ENCODE measurements at regions not wholly inside any gene's neighbourhood (a gene's known extent, or its start where the extent isn't known, plus 50 kb on each side); places are given as distances from the start of the nearest gene placed in this dataset.

DNA sequence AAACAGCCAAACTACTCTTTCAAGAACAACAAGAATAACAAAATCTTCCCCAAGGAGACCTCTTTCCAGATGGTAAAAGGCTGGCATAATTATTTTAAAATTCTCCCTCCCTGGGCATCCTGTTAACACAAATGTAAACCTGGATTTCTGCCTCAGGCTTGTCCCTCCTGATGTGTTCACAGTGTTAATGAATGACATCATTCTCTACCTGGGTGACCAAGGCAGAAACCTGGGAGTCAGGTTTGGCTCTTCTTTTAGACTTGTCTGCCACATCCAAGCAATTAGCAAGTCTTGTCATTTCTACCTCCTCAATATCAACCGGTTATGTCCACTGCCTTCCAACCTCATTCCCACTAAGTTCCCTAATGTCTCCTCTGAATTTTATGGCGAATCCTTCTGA is 368.7 kb upstream of the TBL1XR1 start:
- DNase-seq: no peak

DNA sequence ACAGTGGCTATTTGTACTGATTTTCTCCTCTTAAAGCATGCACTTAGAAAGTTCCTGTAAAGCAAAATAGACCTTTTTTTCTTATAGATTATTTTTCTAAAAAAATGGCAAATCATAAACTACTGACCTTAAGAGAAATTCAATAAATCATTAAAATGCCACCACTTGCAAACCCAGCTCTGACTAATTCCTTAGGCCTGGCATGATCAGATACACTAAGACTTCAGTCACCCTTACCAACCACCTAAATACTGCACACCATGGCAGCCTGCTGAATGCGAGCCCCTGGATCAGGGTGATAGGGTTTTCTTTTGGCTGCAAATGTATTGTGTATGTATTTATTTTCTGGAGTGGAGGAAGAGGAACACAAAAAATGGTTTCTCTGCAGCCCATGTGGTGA is 370.6 kb upstream of the TBL1XR1 start:
- no peak for DNase-seq

GRCh38 chr3:177569193-177569592 is 371.9 kb upstream of the TBL1XR1 start:
- no peak for DNase-seq

- no peak for DNase-seq
These were observed 372.8 kb upstream of the TBL1XR1 start for GRCh38 chr3:177569875-177570657.

DNA sequence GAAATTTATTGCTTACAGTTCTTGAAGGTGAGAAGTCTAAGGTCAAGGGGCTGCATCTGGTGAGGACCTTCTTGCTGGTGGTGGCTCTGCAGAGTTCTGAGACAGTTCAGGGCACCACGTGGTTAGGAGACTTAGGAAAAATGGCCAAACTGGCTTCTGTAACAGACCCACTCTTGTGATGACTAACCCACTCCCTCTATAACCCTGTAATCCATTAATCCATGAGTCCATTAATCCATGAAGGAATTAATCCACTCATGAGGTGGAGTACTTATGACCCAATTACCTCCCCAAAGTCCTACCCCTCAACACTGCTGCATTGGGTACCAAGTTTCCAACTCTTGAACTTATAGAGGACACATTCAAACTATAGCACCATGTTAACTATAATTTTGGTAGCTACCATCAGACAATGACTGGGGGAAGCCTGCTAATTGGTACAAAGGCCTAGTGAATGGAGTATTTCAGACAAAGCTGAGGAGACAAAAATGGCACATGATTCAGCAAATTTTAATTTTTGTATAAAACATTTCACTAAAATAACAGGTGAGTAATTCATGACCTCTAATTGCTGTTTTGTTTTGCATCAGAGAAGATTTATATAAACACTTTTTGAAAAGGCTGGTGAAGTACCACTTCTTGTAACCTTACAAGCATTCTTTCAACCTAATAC is 374.1 kb upstream of the TBL1XR1 start:
- DNase-seq: no peak

- no peak for DNase-seq
These were observed 374.6 kb upstream of the TBL1XR1 start for GRCh38 chr3:177571944-177572315.

DNA sequence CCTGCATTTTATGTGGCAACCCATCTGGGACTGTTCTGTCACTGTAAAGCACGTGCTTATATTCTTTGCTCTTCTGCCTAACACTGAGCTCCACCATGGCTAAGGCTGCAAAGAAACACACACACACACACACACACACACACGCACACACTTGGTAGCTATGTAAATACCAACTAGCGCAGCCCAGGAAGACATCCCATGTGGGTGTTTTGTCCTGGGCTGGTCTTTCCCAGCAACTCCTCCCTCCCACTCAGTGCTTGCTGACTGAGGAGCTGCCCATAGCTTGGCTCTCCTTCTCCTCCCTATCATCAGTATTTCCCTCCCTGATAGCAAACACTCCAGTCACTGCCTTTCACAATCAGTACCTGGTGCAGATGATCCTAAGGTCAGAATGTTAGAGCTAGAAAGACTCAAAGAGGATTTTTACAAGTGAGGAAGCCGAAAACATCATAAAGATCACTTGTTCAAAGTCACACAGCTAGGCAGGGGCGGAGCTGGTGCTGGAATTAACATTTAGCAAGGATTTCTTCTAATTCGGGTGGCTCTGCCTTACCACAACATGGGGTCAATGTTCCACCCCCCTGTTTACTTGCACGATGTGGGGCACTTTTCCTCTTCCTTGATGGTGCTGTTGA is 377.1 kb upstream of the TBL1XR1 start:
- DNase-seq: no peak

GRCh38 chr3:177576746-177577145 is 379.5 kb upstream of the TBL1XR1 start:
- DNase-seq: no peak

- DNase-seq: no peak
These were observed 381.2 kb upstream of the TBL1XR1 start for GRCh38 chr3:177578488-177578887.

DNA sequence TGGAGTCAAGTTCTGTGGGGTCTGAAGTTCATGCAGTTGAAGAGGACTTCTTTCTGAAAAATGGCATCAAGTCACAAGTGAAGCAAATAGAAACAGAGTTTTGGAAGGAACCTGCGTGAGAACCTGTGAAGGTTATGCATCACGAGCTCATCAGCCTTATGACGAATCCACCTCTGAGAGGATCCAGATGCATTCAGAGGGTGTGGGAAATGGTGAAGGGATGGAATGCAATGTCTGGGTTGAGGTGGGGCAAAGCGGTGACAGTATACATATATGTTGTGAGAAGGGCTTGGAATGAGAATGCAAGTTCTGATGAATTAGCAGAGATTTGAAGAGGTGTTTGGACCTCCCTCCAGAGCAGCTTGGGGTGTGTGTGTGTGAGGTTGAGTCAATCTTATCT is 382.1 kb upstream of the TBL1XR1 start:
- no peak for DNase-seq

GRCh38 chr3:177580437-177580836 is 383.2 kb upstream of the TBL1XR1 start:
- DNase-seq: no peak

DNA sequence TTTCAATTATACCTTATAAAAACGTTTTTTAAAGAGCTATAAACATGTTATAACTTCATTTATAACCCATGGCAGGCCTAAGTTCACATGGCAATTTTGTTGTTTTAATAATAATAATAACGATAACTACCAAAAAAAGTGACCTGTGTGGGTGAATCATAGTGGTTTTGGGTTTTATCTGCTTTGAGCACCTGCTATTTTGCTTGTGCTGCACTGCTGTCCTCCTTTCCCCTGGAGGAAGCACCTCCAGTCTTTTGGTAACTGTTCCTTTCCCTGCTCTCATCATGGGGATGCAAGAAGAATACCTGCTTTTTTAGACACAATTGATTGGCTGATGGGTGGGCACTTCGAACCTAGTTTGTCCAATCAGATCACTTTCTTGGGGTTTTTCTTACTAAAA is 388.0 kb upstream of the TBL1XR1 start:
- DNase-seq: no peak

- DNase-seq: no peak
These were observed 391.9 kb upstream of the TBL1XR1 start for GRCh38 chr3:177589041-177589650.

DNA sequence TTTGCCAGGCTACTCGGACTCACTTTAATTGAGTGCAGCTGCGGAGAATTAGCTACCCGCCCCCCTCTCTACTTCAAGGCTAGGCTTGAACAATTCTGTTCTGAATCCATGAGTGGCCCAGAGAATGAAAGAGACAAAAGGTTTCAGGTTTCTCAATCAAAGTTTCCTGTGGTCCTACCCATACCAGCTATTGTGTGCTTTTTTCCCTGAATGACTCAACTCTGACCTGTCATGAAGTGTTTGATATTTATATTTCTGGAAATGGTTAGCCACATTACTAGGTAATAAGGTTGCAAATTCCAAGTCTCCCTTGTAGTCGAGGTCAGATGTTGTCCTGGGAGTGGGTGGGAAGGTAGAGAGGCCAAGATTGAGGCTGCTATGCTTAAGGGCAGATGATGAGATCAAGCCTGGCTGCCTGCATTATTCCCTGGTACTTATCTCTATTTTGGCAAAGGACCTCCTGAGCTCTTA is 392.7 kb upstream of the TBL1XR1 start:
- no peak for DNase-seq

DNA sequence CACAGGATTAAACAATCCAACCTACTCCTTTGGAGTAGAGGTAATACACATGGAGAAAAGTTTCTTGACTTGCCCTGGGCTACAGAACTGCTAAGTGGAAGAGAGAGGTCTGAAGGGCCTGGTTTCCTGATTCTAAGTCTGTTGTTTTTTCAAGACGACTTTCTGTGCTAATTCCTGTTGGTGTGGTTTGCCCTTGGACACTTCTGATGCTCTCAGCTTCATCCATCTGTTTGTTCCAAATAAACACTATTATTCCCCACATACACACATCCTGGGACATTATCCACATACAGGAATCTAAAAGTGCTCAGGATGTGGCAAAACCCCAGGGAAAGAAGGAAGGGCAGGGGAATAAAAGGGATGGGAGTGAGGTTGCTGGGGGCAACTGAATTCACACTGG is 393.5 kb upstream of the TBL1XR1 start:
- no peak for DNase-seq

GRCh38 chr3:177591379-177591778 is 394.1 kb upstream of the TBL1XR1 start:
- DNase-seq: peak in 9 of 51 donors; percentile 4 to 38 (median 12)

DNA sequence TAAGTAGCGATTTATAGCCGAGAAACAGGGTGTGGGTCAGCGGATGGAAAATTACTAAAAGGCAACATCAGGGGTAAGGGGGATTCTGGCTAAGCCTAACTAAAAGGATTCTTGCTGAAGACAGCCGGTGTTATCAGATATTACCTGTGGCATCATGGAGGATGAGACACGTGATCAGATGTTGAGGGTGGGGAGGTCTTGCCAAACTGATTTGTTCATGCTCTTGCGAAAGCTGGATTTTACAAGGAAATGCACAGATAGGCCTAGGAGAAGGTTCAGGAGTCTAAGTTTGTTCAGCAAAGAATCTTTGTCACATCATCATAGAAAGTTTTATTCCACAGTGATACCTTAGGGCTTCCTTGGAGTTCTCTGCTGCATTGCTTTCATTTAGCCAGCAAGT is 396.8 kb upstream of the TBL1XR1 start:
- no peak for DNase-seq

DNA sequence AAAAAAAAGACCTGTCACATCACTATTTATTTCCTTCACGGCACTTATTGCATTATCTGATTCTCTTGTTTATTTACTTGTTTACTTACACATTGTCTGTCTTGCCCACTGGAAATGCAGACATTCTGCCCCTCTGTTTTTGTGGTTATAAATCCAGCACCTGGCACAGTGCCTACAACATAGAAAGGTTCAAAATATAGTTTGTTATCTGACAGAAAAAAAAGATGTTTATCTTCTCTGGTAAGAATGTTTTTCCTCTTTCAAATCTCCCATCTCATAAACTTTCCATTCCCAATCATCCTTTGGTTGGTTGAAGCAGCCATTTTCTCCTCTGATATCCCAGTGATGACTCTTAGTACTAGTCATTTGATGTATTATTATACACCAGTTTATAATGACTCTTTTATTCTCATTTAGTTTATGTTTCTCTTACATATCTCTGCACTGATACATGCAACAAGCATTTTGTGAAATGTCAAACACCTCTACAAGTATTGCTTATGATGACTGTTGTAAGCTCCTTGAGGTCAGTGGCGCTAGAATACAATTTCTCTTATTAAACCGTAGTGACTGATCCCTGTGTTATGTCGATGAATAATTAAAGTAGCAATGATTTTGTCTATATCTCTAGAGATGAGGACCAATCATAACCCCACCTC is 398.4 kb upstream of the TBL1XR1 start:
- no peak for DNase-seq

DNA sequence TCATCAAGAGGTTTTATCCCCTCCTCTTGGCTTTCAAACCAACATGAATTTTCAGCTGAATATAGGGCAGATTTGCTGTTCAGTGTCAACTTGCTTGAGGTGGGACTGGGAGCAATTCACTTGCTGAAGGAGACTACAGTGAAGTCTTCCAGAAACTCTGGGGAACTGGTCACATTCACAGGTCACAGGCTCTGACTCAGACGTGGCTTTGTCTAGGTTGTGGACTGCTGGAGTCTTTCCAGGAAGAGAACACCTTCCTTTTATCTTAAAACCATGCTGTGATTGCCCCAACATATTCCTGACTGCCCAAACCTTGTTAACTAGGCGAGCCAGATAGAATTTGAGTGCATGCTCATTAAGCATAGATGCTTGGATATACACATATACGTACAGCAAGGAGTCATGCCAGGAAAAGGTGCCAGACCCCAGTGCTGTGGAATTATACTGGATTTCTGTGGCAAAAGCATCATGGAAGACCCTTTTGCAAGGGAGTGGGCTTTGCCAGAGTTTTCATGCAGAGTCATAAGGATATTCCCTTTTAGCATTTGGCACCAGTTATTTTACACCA is 399.1 kb upstream of the TBL1XR1 start:
- DNase-seq: no peak

DNA sequence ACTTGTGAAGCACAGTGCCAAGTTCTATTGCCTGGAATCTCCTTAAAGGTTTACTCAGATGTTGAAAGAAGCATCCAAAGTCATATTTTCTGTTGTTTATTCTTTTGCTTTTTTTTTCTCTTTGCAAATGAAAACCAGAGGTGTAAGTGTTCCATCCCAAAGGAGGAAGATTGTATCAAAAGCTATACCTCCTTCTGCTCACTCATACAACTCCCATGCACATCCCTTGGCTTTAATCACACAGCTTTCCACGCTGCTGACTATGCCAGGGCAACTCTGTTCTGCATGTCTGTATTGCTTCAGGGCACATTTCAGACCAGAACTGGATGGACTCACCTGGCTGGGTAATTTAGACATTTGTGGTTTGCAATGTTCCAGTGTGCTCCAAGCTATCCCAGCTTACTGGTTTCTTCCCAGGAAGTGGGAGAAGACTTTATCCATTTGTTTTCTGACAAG is 399.6 kb upstream of the TBL1XR1 start:
- peak in 1 of 51 donors; percentile 28 for DNase-seq

Data from hypothalamus (tissue), 51 donors.